GM12878 (cell line): ENCODE measurements at regions not wholly inside any gene's neighbourhood (a gene's known extent, or its start where the extent isn't known, plus 50 kb on each side); places are given as distances from the start of the nearest gene placed in this dataset.

Source experiments
- CTCF ChIP-seq, 3 experiments: IDR thresholded peaks in 2 of 3; conservative IDR thresholded peaks in 1 of 3; 2 replicates each; pipeline ENCODE4 v1.5.1; 2011; ENCODE audit warnings: low read depth in 3 of 3, low read length in 3 of 3, mild to moderate bottlenecking in 3 of 3, control low read depth in 2 of 3, moderate library complexity in 2 of 3, inconsistent platforms in 1 of 3, mixed read lengths in 1 of 3; ENCODE audit not compliant: control insufficient read depth in 2 of 3, insufficient read depth in 1 of 3; ENCODE audit errors: extremely low read depth in 1 of 3
- POLR2AphosphoS5 ChIP-seq: IDR thresholded peaks from 2 replicates; pipeline ENCODE4 v1.6.1; 2011; ENCODE audit warnings: mild to moderate bottlenecking, low read length, inconsistent platforms
- USF2 ChIP-seq: IDR thresholded peaks from 2 replicates; pipeline ENCODE4 v1.6.1; 2011; ENCODE audit warnings: low read depth, low read length, improper control_type of control experiment, borderline replicate concordance

GRCh38 chr4:53734584-53735353, 143.5 kb upstream of the LNX1 start:
- TF ChIP-seq POLR2AphosphoS5 (no peak), CTCF (IDR thresholded peaks at IDR 0.05 in 2 of 3, conservative IDR thresholded peaks at IDR 0.05 in 1 of 3; ENCODE audit: control insufficient read depth in 2 of 3, extremely low read depth in 1 of 3, insufficient read depth in 1 of 3, low read depth in 3 of 3, low read length in 3 of 3) (no peak), USF2 (no peak)
